ENCODE measurements at regions not wholly inside any gene's neighbourhood (a gene's known extent, or its start where the extent isn't known, plus 50 kb on each side); places are given as distances from the start of the nearest gene placed in this dataset.

- H3K36me3 ChIP-seq, result no peaks in the 10 kb centered on the region
- TF ChIP-seq CTCF (IDR thresholded peaks at IDR 0.05) (no peak), POLR2A (IDR thresholded peaks at IDR 0.05) (no peak), POLR2AphosphoS5 (IDR thresholded peaks at IDR 0.05) (no peak)
- no peaks in the 10 kb centered on the region for H3K27me3 ChIP-seq (replicated peaks; ENCODE audit: insufficient read depth)
- no peak for DNase-seq (ENCODE audit: low spot score)
- intact Hi-C loops (cut with DNase I), result no loop called here
- WGBS, result 84% methylated on average over 4 of the region's 4 CpGs
- no peaks in the 10 kb centered on the region for H3K9me3 ChIP-seq
- H3K4me3 ChIP-seq, result no peak overlapping the region
- no peak overlapping the region for H3K27ac ChIP-seq
- no peaks in the 10 kb centered on the region for H3K4me1 ChIP-seq (replicated peaks)
Measured at GRCh38 chr11:116185551-116185950, 587.2 kb downstream of the BUD13 start.

GRCh38 chr11:116184763-116185162, 588.0 kb downstream of the BUD13 start:
- no peak overlapping the region for H3K27ac ChIP-seq
- no peak for TF ChIP-seq POLR2AphosphoS5 (IDR thresholded peaks at IDR 0.05)
- no peak for TF ChIP-seq POLR2A (IDR thresholded peaks at IDR 0.05)
- no peak for TF ChIP-seq CTCF (IDR thresholded peaks at IDR 0.05)
- H3K9me3 ChIP-seq, result no peaks in the 10 kb centered on the region
- WGBS, result 95% methylated on average over 8 of the region's 8 CpGs
- H3K36me3 ChIP-seq, result no peaks in the 10 kb centered on the region
- intact Hi-C loops (cut with DNase I), result no loop called here
- H3K4me3 ChIP-seq, result no peak overlapping the region
- H3K27me3 ChIP-seq (replicated peaks; ENCODE audit: insufficient read depth), result no peaks in the 10 kb centered on the region
- H3K4me1 ChIP-seq (replicated peaks), result no peaks in the 10 kb centered on the region
- DNase-seq (ENCODE audit: low spot score), result no peak

GRCh38 chr11:116182356-116182966, 590.3 kb downstream of the BUD13 start:
- WGBS, result 92% methylated on average over 7 of the region's 7 CpGs
- intact Hi-C loops (cut with DNase I), result no loop called here
- DNase-seq (ENCODE audit: low spot score), result no peak

GRCh38 chr11:116180806-116181600, 591.8 kb downstream of the BUD13 start:
- 42% methylated on average over 13 of the region's 13 CpGs for WGBS
- Histone ChIP-seq H3K9me3 (no peaks in the 10 kb centered on the region), H3K27me3 (replicated peaks; ENCODE audit: insufficient read depth) (no peaks in the 10 kb centered on the region), H3K36me3 (no peaks in the 10 kb centered on the region), H3K27ac (no peak overlapping the region), H3K4me3 (no peak overlapping the region), H3K4me1 (replicated peaks) (no peaks in the 10 kb centered on the region)
- intact Hi-C loops (cut with DNase I), result no loop called here
- no peak for DNase-seq (ENCODE audit: low spot score)
- TF ChIP-seq POLR2A (IDR thresholded peaks at IDR 0.05), result no peak
- no peak for TF ChIP-seq POLR2AphosphoS5 (IDR thresholded peaks at IDR 0.05)
- TF ChIP-seq CTCF (IDR thresholded peaks at IDR 0.05), result no peak

More at GRCh38 chr11:116182356-116182966, 590.3 kb downstream of the BUD13 start:
- no peaks in the 10 kb centered on the region for H3K4me1 ChIP-seq (replicated peaks)
- no peak for TF ChIP-seq POLR2AphosphoS5 (IDR thresholded peaks at IDR 0.05)
- TF ChIP-seq POLR2A (IDR thresholded peaks at IDR 0.05), result no peak
- TF ChIP-seq CTCF (IDR thresholded peaks at IDR 0.05), result no peak
- H3K36me3 ChIP-seq, result no peaks in the 10 kb centered on the region
- no peak overlapping the region for H3K4me3 ChIP-seq
- H3K9me3 ChIP-seq, result no peaks in the 10 kb centered on the region
- no peaks in the 10 kb centered on the region for H3K27me3 ChIP-seq (replicated peaks; ENCODE audit: insufficient read depth)
- no peak overlapping the region for H3K27ac ChIP-seq

GRCh38 chr11:116179401-116179800, 593.4 kb downstream of the BUD13 start:
- H3K4me3 ChIP-seq, result no peak overlapping the region
- no peaks in the 10 kb centered on the region for H3K27me3 ChIP-seq (replicated peaks; ENCODE audit: insufficient read depth)
- no peaks in the 10 kb centered on the region for H3K36me3 ChIP-seq
- WGBS, result 80% methylated on average over 3 of the region's 3 CpGs
- TF ChIP-seq POLR2A (IDR thresholded peaks at IDR 0.05), result no peak
- TF ChIP-seq CTCF (IDR thresholded peaks at IDR 0.05), result no peak
- no peak for TF ChIP-seq POLR2AphosphoS5 (IDR thresholded peaks at IDR 0.05)
- intact Hi-C loops (cut with DNase I), result no loop called here
- no peaks in the 10 kb centered on the region for H3K9me3 ChIP-seq
- DNase-seq (ENCODE audit: low spot score), result no peak
- H3K27ac ChIP-seq, result no peak overlapping the region
- no peaks in the 10 kb centered on the region for H3K4me1 ChIP-seq (replicated peaks)

Data from prostate gland (tissue), 2 donors.